ENCODE measurements at regions not wholly inside any gene's neighbourhood (a gene's known extent, or its start where the extent isn't known, plus 50 kb on each side); places are given as distances from the start of the nearest gene placed in this dataset.

DNA sequence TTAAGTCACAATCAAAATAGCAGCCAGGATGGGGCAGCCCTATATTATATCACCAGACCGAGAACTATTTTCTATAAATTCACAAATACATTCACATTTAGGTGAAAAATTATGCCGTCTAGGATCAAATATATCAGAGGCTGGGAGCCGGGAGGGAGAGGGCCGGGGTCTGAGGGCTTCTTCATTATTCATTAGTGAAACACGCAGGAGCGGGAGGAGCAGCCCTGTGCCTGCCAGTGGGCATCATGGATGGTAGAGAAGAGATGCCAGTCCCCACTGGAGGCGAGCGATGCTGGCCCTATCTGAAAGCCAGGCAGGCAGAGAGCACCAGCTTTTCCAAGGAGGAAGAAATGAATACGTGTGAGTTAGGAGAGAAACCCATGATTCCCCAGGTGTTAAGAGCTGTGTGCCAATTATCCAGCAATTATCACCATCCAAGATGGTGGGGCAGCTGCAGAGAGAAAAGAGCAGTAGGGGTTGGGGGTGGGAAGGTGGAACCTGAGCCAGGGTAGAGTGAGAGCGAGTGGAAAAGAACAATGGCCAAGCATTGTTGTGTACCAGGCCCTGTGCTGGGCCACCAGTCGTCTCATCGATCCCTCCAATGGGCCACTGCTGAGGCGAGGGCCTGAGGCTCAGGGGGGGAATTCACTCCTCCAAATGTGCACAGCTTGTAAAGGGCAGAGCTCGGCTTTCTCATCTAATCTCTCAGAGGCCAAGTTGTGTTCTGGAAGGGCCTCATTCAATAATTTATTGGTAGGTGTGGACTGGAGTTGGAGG lies 261.3 kb upstream of the TLE3 start:
- DNase-seq (ENCODE audit: low read depth, low spot score): no peak
- no peak overlapping the region for H3K27ac ChIP-seq

DNA sequence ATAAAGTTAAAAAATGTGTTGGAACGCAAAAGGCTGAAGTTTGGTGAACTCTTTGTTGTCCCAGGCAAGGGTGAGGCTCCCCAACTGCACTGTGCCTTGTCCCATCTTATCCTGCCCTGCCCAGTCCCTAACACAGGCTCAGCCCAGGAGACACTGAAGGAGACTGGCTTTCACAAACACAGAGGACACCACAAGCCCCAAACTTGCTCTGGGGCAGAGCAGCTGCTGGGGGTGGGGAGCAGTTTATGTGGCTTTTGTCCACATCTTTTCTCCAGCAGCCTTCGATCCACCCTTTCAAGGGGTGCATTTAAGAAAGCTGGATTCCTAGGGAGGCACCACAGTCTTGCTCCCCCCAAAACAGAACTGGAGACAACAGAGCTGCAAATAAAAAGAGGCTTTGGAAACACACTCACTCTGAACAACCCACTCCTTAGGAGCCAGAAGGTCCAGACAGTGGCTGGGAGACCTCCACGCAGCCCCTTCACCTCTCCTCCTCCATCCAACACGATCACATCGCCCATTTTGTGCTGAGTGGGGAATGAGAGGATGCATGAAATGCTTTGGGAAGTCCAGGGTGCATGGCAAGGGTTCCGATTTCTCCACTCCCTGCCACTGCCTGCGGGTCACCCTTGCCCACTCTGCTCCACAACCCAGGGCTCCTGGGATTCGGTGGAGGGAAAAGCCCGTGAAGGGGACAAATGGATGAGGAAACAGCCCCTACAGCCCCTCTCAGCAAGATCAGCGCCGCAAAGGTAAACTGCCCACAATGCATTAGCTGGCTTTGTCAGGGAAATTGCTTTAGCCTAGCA lies 260.5 kb upstream of the TLE3 start:
- no peak for DNase-seq (ENCODE audit: low read depth, low spot score)
- H3K27ac ChIP-seq: no peak overlapping the region

DNA sequence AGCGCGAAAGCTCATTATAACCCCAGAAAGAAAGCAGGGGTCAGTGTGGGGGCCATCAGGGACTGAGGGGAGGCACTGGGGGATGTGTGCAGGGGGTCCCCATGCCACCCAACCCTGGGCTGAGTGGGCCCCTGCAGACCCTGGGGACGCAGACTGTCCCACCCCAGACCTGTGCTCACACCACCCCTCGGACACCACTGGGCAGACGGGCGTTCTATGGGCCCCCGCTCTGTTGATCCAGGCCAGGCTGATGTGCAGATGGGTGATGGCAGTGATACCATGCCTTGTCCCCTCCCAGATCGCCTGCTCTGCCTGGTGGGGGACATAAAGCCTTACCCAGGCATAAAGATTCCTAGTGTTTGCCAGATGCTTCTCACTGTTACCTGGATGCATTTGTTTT lies 259.7 kb upstream of the TLE3 start:
- no peak overlapping the region for H3K27ac ChIP-seq
- no peak for DNase-seq (ENCODE audit: low read depth, low spot score)

DNA sequence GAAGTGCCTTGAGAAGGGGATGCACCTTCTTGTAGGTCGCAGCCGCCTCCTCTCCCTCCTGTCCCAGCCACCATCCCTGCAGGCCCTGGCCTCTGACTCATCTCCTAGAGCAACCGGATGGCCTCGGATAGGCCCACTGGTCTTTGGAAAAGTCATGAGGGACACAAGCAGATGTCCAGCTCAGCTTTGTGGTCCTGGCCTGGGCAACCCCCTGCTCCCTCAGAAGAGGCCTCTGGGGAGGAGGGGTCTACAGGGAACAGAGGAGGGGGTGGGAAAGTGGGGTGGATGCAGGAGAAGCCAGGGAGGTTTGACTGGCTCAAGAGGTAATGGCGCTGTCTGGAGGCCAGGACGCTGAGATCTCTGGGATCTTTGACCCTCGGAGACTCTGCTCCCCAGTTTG lies 259.2 kb upstream of the TLE3 start:
- H3K27ac ChIP-seq: no peak overlapping the region
- DNase-seq (ENCODE audit: low read depth, low spot score): no peak

DNA sequence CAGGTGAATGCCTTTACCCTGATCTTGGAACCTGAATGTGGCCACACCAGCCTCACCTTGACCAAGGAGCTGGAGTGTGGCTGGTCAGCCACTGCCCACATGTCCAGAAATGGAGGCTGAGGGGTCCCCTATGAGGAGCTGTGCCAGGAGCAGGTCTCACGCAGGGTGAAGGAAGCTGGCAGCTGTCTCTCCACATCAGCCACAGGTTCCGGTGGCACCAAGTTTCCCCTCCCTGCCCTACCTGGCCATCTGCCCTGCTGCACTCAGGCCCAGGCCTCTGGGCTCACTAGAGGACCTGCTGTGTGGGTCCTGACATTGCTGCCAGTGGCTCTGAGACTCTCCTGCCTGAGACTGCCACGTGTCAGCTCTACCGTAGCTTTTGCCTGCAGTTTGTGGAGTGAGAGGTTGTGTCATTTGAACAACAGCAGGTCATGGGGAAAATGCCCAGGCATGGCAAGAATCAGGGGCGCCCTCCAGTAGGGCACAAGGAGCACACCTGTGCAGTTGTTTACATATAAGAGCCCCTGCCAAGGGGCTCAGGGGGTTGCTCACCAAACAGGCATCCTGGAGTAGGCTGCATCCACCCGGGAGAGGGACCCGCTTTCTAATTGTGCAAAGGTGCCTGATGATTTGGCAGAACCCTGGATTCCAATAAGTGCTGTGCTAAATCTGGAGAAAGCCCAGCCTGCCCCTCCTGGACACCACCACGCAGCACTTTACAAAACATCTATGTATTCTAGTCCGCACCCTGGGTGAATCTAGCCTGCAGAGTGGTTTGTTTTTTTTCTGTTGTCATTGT lies 258.5 kb upstream of the TLE3 start:
- no peak for DNase-seq (ENCODE audit: low read depth, low spot score)

DNA sequence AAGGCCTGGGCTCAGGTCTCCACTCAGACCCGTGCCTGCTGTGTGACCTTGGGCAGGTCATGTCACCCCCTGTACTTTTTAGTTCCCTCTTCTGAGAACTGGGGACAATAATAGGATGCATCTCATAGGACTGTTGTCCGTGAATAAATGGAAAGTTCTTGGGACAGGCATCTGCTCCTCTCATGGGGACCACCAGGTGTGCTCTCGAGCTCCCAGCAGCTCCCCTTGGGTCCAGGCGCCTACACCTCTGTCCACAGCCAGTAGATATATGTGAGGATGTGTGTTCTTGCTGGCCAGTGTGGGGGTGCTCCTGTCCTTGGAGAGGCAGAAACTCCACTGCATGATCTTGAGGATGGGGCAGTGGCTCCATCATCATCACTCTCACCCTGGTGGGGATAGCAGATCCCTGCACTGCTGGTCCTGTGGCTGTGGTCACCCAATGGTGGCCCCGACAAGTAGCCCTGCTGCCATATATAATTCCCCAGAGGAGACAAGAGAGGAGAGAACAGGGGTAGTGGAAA lies 257.6 kb upstream of the TLE3 start:
- H3K27ac ChIP-seq: no peak overlapping the region
- DNase-seq (ENCODE audit: low read depth, low spot score): no peak

More for the DNA sequence above, 258.5 kb upstream of the TLE3 start:
- H3K27ac ChIP-seq: no peak overlapping the region

DNA sequence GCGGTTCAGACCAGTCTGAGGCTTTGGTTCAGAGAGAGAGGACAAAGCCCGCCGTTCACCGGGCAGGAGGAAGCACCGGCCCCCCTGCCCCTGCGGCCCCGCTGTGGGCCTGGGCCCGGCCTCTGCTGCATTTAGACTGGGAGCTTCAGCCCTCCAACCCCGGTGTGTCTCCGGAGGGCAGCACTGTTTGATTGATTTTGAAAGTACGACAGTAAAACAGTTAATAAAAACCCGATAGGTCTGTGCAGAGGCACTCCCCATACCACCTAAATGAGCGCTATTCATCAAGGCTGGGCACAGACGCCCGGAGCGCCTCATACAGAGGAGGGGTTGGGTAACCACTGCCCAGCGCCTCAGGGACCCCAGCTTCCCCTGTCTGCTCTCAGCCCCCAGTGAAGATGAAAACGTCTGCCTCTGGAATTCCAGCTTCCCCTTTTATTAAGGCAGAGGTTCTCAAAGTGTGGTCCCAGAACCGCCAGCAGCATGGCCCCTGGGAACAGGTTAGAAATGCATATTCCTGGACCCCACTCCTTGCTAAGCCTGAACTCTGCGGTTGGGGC lies 256.7 kb upstream of the TLE3 start:
- DNase-seq (ENCODE audit: low read depth, low spot score): no peak
- no peak overlapping the region for H3K27ac ChIP-seq

DNA sequence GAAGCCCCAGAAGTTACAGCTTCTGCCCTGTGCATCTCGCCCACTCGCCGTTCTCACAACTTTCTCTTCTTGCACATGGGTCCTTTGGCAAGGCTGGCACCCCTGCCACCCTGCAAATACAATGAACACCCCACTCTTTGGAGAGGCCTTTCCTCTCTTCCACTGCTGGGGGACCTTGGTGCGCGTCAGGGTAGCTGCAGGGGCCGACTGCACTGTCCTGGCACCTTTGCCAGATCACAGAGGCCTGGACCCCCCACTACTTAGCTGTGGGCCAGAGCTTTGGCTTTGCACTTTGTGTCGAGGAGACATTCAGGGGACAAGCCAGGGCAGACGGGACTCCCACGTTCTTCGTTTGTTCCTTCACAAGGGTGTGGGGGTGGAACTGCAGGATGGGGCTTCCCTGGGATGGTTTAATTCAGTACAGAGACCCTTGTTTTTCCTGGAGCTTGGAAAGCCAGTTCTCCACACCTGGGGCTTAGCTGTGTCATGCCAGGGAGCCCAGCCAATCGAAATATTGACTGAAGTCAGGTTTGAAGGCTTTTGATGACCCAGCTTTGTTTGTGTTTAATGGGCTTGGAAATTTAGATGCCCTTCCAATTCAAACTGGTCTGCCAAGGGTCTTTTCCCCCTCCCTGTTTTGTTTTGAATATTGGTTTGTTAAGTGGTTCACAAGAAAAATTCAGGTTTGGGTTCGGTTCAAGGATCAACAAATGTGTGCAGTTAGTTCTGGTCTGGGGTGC lies 256.1 kb upstream of the TLE3 start:
- no peak for DNase-seq (ENCODE audit: low read depth, low spot score)
- H3K27ac ChIP-seq: no peak overlapping the region

DNA sequence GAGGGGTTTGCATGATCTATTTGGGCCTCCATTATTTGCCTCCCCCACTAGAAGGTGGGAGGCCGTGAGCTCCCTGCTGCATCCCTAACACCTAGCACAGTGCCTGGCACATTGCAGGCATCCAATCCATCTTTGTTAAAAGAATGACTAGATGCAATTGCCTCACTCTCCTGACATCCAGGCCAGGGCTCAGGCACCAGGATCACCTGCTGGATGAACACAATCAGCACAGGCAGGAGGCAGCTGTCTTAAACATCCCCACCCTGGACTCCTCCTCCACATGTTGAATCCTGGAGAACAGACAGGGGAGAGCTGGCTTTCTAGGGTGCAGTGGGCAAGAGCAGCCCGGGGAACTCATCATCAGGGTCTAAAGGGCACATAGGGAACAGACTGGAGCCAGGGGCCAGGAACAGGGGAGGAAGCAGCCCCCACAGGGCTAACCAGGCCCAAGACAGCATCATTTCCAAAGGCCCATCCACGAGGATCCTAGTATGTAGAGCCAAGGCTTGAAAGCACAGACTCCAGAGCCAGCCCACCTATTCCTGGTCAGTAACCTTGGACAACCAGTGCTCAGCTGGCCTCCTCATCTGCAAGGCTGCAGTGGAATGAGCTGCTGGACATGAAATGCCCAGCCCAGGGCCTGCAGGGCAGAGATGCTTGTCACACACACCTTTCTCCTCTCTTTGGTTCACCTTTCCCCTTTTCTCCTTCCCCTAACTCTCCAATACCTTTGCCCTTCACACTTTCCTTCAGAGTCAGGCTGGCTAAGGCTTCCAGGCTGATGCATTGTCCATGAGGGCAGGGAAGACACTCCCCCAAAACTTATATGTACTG lies 254.4 kb upstream of the TLE3 start:
- H3K27ac ChIP-seq: no peak overlapping the region
- no peak for DNase-seq (ENCODE audit: low read depth, low spot score)

DNA sequence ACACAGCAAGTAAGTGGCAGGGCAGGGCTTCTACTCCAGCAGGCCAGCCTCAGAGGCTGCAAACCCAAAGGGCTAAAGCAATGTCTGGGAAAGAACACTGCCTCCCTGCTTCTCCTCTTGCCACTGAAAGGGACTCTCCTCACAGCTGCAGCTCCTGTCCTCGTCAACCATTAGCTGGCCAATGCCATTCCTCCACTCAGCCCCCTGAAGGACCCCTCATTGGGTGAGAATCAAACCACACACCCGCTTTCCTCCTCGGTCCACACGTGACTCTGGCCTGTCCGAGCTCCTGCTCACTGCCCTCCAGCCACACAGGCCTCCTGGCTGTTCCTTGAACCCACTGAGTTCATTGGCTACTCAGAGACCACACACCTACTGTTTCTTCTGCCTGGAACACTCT lies 253.7 kb upstream of the TLE3 start:
- no peak for DNase-seq (ENCODE audit: low read depth, low spot score)
- no peak overlapping the region for H3K27ac ChIP-seq

DNA sequence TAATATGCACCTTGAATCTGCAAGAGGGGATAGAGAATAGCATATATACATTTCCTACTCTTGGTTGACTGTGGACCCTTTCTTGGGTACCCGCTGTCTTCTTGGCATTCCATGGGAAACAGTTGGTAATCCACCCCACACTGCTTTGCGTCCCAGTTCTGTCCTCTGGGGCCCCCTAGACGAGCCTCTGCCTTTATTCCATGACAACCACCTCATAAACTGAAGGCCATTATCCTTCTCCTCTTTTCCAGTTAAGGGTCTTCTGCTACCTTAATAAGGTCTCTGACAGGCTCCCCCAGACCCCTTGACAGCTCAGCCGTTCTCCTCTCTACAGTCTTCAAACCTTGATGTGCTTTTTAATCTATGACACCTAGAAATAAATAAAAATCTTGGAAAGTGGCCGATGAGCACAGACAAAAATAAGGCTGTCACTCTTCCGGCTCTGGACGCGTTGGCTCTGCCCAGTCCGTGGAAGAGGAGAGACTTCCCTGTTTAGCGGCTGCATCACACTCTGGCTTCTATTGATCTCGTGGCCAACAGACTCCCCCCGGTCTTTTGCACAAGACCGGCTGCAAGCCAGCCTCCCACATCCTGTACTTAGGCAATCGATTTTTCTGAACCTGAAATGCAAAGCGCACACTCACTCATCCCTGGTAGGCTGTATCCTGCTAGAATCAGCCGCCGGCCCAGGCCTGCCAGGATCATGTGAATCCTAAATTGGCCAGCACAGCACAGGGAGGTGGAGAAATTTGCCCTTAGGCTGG lies 251.0 kb upstream of the TLE3 start:
- DNase-seq (ENCODE audit: low read depth, low spot score): peak; percentile 61
- H3K27ac ChIP-seq: no peak overlapping the region

DNA sequence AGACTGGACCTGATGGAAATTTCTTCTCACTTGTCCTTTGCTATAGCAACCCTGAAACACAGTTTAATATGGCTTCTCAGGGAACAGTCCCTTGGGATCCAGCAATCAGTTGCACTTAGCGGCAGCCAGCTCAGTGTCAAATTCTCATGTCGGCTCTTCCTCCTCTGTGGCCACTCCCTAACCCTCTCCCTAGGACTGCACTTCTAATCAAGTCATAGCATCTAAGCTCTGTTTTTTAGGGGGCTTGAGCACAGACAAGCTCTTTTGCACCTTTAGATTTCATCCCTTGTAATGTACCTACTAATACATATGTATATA lies 250.5 kb upstream of the TLE3 start:
- no peak overlapping the region for H3K27ac ChIP-seq

DNA sequence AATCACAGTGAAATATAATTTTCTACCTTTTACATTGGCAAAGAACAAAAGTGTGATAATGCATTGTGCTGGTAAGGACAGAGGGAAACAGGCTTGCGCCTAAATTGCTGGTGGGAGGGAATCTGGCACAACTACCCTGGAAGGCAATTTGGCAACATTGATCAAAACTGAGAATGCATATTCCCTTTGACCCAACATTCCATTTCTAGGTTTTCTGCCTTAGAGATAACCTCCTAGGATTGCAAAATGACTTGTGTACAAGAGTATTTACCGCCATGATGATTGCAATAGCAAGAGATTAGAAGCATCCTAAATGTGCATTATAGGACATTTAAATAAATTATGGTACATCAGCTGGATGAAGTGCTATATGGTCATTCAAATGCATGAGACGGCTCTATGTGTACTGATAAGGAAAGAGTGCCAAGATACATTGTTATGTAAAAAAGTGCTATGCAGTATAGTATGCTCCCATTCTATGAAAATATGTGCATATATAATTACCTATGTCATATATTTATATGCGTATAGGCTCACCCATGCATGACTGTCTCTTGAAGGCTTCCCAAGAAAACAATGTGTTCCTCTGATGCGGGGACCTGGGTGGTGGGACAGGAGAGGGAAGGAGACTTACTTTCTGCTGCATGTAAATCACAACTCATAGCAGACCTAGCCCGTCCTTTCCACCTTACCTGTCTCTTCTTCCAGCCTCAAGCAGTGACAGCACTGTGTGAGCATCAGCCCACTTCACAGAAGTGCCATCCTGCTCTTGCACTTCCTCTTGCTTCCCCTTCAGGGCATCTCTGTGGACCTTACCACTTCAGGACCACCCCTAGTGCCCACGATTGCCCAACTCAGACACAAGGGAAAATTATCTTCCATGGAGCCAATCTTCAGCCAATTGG lies 249.9 kb upstream of the TLE3 start:
- H3K27ac ChIP-seq: no peak overlapping the region
- no peak for DNase-seq (ENCODE audit: low read depth, low spot score)

More for the DNA sequence above, 250.5 kb upstream of the TLE3 start:
- DNase-seq (ENCODE audit: low read depth, low spot score): no peak

DNA sequence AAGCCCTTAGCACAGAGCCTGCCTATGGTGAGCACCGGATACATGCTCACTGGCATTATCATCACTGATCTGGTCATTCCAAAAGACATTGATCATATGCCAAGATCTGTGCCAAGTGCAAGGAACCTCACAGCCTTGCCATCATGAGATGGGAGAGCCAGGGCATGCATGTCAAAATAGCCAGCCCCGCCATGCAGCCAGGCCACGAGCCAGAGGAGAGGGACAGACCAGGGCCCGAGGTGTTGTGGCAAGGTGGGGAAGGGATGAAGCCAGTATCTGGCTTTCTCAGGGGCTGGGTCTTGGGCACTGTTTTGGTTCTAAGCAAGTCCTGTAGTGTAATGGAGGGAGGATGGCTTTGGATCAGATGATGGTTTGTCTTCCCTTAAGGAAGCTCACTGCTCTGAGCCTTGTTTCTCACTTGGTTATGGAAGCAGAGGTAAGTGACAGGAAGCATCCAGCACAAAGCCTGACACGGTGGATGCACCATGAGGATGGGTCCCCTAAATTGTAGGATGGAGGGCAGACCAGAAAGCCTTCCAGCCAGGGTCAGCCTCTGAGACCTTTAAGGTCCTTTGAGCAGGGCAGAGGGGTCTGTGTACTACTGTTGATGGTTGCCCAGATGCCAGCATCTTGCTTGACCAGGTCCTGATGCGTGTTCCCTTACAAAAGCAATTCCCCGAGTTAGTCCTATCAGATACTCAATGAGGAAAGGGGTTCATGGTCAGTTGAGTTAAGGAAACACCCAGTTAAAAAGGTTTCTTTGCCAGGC lies 247.7 kb upstream of the TLE3 start:
- no peak for DNase-seq (ENCODE audit: low read depth, low spot score)
- H3K27ac ChIP-seq: no peak overlapping the region

DNA sequence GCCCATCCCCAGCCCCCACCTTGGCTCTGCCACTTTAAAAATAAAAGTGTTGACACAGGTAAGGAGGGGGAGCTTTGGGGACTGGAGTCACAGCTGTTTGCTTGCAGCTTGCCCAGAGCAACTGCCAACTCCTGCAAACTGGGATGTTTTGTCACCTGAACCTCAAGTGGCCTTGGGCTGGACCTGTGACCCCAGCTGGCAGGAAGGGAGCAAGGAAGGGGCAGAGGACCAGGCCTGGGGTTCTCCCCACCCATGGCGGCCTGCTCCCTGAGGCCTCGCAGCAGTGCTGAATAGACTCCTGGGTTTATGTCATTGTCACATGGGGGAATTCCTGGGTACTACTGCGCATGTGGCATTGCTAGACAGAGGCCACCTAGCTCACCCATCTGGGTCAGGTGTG lies 246.9 kb upstream of the TLE3 start:
- no peak for DNase-seq (ENCODE audit: low read depth, low spot score)

DNA sequence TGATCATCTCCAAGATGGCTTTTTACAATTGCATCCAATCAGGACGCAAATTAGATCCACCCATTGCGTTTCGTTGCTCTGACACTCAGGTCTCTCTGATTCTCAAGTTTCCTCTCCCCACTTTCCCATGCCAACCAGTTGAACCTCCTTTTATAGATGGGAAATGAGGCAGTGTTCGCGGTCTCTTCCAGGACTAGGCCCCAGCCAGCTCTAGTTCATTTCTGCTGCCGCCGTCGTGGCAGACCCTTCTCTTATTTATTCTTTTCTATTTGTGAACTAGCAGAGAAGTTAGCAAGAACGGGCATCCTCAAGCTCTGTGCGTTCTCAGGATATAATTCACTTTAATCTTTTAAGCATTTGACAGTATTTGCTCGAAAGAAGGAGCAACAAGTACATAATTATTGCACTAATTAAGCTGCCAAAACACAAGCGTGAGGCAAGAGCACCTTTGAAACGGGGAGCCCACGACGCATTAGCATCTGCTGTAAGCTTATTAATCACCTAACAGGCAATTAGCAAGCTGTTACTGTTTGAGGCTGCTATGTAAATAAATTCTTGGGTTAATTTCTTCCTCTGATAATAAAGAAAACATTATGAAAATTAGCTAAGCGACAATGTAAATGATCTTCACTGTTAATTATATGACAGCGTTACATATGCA lies 246.4 kb upstream of the TLE3 start:
- no peak for DNase-seq (ENCODE audit: low read depth, low spot score)

More for the DNA sequence above, 246.9 kb upstream of the TLE3 start:
- no peak overlapping the region for H3K27ac ChIP-seq

More for the DNA sequence above, 246.4 kb upstream of the TLE3 start:
- no peak overlapping the region for H3K27ac ChIP-seq

Data from epithelial cell of prostate (primary cell).